DND-41 (cell line): ENCODE measurements at regions not wholly inside any gene's neighbourhood (a gene's known extent, or its start where the extent isn't known, plus 50 kb on each side); places are given as distances from the start of the nearest gene placed in this dataset.

ENCODE experiments used
- CTCF ChIP-seq: IDR thresholded peaks from 2 replicates; pipeline ENCODE4 v1.5.1; 2012; ENCODE audit warnings: borderline replicate concordance, low read length, moderate library complexity, mild to moderate bottlenecking; ENCODE audit not compliant: poor library complexity, severe bottlenecking; ENCODE audit errors: extremely low read depth
- EZH2 ChIP-seq: IDR thresholded peaks from 3 replicates; pipeline ENCODE4 v1.6.1; 2012; ENCODE audit warnings: borderline replicate concordance, low read depth, mild to moderate bottlenecking, moderate library complexity, low read length, inconsistent platforms; ENCODE audit not compliant: severe bottlenecking

DNA sequence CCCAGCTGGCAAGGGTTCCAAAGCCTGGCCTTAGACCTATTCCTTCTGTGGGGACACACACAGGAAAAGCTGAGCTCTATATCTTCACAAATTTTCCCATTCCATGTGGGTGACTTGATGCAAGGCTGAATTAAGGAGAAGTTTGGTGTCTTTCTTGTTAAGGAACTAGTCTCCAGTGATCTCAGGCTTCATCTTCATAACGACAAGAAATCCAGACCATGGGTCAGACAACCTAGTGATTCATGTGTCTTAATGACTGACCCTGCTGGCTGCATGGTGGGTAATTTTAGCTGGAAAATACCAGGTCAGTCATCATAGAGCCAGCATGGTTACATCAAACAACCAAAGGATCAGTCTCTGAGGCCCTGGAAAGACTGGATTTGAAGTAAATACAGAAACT lies 112.7 kb upstream of the SLC4A7 start:
- TF ChIP-seq CTCF (no peak), EZH2 (no peak)
